ENCODE measurements at regions not wholly inside any gene's neighbourhood (a gene's known extent, or its start where the extent isn't known, plus 50 kb on each side); places are given as distances from the start of the nearest gene placed in this dataset.

DNA sequence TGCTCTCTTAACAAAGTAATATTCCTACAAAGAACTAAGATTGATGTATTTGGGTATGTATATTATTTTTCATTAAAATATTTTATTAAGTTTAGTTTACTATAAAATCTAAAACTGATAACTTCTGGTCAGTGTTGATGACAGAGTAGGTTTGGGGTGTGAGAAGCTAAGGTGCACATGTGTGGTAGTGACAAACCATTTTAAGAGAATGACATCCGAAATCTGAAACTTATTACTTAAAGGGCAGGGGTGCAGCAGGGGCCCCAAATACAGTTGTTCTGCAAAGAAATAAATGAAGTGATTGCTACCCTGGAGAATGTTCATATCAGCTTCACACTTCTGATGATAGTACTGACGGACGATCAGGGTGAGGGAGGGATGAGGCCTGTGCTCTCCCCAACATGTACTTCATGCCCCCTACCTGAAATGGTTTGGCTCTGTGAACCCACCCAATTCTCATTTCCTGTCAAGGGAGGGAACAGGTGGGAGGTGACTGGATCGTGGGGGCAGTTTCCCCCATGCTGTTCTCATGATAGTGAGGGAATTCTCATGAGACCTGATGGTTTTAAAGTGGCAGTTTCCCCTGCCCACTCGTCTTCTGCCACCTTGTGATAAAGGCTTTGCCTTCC lies 125.3 kb upstream of the RFX3 start:
- Histone ChIP-seq H3K27ac (no peak overlapping the region), H3K27me3 (no peaks in the 10 kb centered on the region), H3K4me3 (no peak overlapping the region), H3K4me1 (ENCODE audit: insufficient read depth) (no peaks in the 10 kb centered on the region), H3K36me3 (no peaks in the 10 kb centered on the region), H3K9me3 (no peaks in the 10 kb centered on the region)
- 70 to 75% (median 75%) methylated on average over 5 of the region's 5 CpGs for WGBS, 3 donors
- intact Hi-C loops (cut with DNase I) = no loop called here
- TF ChIP-seq POLR2A (IDR thresholded peaks at IDR 0.05) = no peak
- no peak for TF ChIP-seq EP300 (IDR thresholded peaks at IDR 0.05)
- TF ChIP-seq, protein P1, sequence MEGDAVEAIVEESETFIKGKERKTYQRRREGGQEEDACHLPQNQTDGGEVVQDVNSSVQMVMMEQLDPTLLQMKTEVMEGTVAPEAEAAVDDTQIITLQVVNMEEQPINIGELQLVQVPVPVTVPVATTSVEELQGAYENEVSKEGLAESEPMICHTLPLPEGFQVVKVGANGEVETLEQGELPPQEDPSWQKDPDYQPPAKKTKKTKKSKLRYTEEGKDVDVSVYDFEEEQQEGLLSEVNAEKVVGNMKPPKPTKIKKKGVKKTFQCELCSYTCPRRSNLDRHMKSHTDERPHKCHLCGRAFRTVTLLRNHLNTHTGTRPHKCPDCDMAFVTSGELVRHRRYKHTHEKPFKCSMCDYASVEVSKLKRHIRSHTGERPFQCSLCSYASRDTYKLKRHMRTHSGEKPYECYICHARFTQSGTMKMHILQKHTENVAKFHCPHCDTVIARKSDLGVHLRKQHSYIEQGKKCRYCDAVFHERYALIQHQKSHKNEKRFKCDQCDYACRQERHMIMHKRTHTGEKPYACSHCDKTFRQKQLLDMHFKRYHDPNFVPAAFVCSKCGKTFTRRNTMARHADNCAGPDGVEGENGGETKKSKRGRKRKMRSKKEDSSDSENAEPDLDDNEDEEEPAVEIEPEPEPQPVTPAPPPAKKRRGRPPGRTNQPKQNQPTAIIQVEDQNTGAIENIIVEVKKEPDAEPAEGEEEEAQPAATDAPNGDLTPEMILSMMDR (IDR thresholded peaks at IDR 0.05) = no peak
- no peak for DNase-seq

GRCh38 chr9:3648722-3649246 lies 123.0 kb upstream of the RFX3 start:
- Histone ChIP-seq H3K4me1 (ENCODE audit: insufficient read depth) (no peaks in the 10 kb centered on the region), H3K4me3 (no peak overlapping the region)
- no peak for TF ChIP-seq POLR2A (IDR thresholded peaks at IDR 0.05)
- TF ChIP-seq, protein P1 (IDR thresholded peaks at IDR 0.05) = no peak

GRCh38 chr9:3648266-3648665 lies 122.5 kb upstream of the RFX3 start:
- no peaks in the 10 kb centered on the region for H3K9me3 ChIP-seq
- H3K27ac ChIP-seq = no peak overlapping the region
- WGBS, 3 donors = 76 to 78% (median 77%) methylated on average over 6 of the region's 6 CpGs
- no peaks in the 10 kb centered on the region for H3K4me1 ChIP-seq (ENCODE audit: insufficient read depth)
- DNase-seq = no peak
- H3K4me3 ChIP-seq = no peak overlapping the region
- intact Hi-C loops (cut with DNase I) = no loop called here
- H3K36me3 ChIP-seq = no peaks in the 10 kb centered on the region
- no peak for TF ChIP-seq EP300 (IDR thresholded peaks at IDR 0.05)
- TF ChIP-seq, protein P1 (IDR thresholded peaks at IDR 0.05) = no peak
- no peaks in the 10 kb centered on the region for H3K27me3 ChIP-seq

More at GRCh38 chr9:3648722-3649246, 123.0 kb upstream of the RFX3 start:
- 86 to 91% (median 89%) methylated on average over 4 of the region's 4 CpGs for WGBS, 3 donors
- intact Hi-C loops (cut with DNase I) = no loop called here
- Histone ChIP-seq H3K36me3 (no peaks in the 10 kb centered on the region), H3K27me3 (no peaks in the 10 kb centered on the region), H3K9me3 (no peaks in the 10 kb centered on the region), H3K27ac (no peak overlapping the region)
- no peak for DNase-seq

- Histone ChIP-seq H3K9me3 (no peaks in the 10 kb centered on the region), H3K27me3 (no peaks in the 10 kb centered on the region), H3K27ac (no peak overlapping the region), H3K36me3 (no peaks in the 10 kb centered on the region), H3K4me1 (ENCODE audit: insufficient read depth) (no peaks in the 10 kb centered on the region), H3K4me3 (no peak overlapping the region)
- no peak for DNase-seq
- whole genome bisulfite sequencing, 3 donors = 37 to 66% (median 57%) methylated on average over 1 of the region's 1 CpG
- intact Hi-C loops (cut with DNase I) = no loop called here
- TF ChIP-seq POLR2A (IDR thresholded peaks at IDR 0.05) = no peak
- TF ChIP-seq EP300 (IDR thresholded peaks at IDR 0.05) = no peak
- TF ChIP-seq, protein P1 (IDR thresholded peaks at IDR 0.05) = no peak
Measured at GRCh38 chr9:3647652-3648051, 121.9 kb upstream of the RFX3 start.

Measured in ovary (tissue), 7 donors.